HT1080 (cell line): ENCODE measurements at regions not wholly inside any gene's neighbourhood (a gene's known extent, or its start where the extent isn't known, plus 50 kb on each side); places are given as distances from the start of the nearest gene placed in this dataset.
A peak's percentile ranks its signal among the peaks of the same experiment; 100 is the strongest.
"Not testable (repeated sequence)": the region's sequence is repeated elsewhere in the genome, so short reads cannot be mapped to it uniquely, and the experiment has no call there.

Experiments
- DNase-seq: peaks from one replicate; pipeline ENCODE4 v3.0.0-alpha.2; 2015; ENCODE audit warnings: low read depth

DNA sequence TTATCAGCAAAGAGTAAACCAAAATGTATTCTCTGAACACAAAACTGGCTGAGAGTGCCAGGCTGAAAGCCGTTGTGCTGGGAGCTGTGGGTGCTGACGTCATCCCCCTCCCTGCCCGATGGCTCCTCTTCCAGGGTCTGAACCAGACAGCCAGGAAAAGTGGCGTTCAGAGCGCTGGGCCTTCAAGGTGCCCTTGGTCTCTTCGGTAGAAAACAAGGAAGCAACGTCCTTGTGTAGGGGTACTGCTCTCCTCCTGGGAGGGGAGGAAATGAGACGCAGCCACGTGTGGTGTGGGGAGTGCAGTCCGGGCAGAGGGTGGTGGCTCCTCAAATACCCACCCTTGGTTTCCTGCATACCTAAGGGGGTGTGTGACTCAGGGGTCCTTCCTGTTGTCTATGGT lies 394.7 kb downstream of the SEC14L1 start:
- peak; percentile 61 for DNase-seq

- DNase-seq, result peak; percentile 35
These were observed 395.1 kb downstream of the SEC14L1 start for GRCh38 chr17:77535892-77536291.

GRCh38 chr17:77537566-77537965 lies 396.8 kb downstream of the SEC14L1 start:
- no peak for DNase-seq

- no peak for DNase-seq
These were observed 399.8 kb downstream of the SEC14L1 start for GRCh38 chr17:77540531-77540930.

GRCh38 chr17:77540975-77541374 lies 400.2 kb downstream of the SEC14L1 start:
- no peak for DNase-seq

- DNase-seq, result no peak
These were observed 401.2 kb downstream of the SEC14L1 start for GRCh38 chr17:77542011-77542410.

GRCh38 chr17:77542551-77543490 lies 402.1 kb downstream of the SEC14L1 start:
- DNase-seq, result peak; percentile 64

DNA sequence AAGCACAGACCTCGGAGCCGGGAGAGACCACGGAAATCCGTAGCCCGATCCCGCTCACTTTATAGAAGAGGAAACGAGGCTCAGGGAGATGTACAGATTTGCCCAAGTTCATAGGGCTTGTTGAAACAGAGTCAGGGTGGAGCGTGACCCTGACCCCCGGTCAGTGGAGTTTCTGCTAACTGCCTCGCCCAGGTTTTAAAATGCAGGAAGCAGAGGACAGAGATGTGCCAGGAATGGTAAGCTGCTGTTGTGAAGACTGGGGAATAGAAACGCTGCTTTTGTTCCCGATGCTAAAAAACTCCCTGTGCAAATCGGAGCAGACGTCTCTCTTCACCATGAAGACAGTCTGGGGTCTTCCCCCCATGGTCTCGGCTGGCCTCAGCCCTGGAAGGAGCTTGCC lies 403.0 kb downstream of the SEC14L1 start:
- no peak for DNase-seq

GRCh38 chr17:77544347-77545110 lies 403.8 kb downstream of the SEC14L1 start:
- DNase-seq, result no peak

- no peak for DNase-seq
These were observed 406.0 kb downstream of the SEC14L1 start for GRCh38 chr17:77546772-77547241.

GRCh38 chr17:77548967-77549366 lies 408.2 kb downstream of the SEC14L1 start:
- no peak for DNase-seq

DNA sequence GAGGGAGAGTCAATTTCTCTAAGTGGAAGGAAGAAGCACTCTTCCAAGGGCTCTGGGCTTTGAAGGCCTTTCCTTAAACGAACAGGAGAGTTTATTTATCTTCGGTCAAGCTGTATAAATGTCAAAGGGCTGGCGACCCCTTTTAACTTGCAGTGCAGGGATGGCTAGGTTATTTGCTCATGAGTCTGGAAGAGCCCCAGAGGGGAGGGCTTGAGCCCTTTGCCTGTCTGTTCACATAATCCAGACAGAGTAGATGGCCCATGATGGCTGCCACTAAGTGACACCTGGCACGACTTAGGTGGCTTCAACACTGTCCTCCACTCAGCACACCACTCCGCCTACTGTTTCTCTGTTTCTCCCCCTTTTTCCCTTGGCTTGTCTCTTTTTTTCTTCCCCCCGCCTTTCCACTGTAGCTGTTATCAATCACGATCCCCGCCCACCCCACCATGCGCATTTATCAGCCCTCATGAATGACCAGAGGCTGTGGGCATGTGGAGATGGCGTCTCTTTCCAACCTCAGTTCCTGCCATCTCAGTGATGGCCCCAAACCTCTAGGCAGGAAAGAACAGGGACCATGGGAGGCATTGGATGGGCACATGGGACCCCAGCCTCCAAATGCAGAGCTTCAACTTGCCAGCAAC lies 408.7 kb upstream of the TNRC6C start:
- DNase-seq, result no peak

DNA sequence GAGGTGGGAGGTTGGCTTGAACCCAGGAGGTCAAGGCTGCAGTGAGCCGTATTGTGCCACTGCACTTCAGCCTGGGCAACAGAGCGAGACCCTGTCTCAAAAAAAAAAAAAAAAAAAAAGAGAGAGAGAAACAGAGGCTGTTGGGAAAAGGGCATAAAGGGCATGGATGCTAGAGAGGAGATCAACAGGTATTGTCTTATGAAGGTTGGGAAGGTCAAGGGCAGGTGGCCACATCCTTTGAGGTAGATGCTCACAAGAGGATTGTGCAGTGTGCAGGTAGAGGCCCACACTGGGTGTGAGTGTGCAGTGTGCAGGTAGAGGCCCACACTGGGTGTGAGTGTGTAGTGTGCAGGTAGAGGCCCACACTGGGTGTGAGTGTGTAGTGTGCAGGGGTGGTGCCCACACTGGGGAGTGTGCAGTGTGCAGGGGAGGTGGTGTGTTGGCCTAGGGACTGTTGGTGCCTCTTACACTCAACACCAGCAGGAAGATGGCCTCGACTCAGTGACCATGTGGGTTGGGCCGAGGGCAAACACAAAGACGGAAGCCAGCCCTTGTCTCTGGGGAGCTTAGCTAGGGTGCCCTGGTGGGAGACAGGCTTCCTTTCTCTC lies 404.9 kb upstream of the TNRC6C start:
- DNase-seq, result no peak

DNA sequence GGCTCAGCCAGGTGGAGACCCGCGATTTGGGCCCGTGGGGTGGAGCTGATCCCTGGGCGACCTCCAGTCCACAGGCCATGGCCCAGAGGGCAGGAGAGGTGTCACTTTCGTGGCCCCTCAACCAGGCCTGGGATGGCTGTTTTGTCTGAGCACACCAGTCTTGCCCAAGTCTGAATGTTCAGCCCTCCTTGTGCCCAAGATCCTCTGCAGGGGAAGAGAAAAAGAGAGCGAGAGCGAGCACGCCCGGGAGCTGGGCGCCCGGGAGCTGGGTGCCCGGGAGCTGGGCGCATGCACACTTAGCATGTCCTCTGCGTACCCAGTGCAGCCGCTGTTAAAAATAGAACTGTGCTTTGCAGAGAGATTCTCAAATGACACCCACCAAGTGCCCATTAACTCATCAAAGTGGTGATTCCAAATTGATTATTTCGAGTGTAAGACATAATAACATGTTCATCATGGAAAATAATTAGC lies 403.3 kb upstream of the TNRC6C start:
- no peak for DNase-seq

DNA sequence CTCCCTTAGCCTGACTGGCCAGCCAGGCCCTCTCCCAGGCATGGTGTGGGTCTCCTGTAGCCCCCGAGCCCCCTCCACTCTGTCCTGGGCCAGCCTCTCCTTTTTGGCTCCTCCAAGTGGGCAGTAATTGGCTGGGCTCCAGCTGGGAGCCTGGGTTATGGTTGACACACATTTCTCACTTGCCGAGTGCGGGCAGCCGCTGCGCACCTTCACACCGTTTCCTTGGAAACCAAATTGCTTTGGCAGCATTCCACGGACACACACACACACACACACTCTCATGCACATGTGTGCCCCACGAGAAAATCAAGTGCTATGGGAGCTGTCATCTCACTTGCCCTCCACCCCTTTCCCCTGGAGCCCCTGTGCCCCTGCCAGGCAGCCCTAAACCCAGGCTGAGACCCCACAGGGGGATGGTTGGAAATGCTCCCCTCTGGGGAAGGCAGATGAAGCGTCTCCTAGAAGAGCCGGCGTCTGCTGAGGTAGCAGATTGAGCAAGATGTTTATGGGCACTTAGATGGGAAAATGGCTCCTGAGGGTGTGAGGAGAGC lies 402.7 kb upstream of the TNRC6C start:
- no peak for DNase-seq

- no peak for DNase-seq
These were observed 402.0 kb upstream of the TNRC6C start for GRCh38 chr17:77556383-77557061.

DNA sequence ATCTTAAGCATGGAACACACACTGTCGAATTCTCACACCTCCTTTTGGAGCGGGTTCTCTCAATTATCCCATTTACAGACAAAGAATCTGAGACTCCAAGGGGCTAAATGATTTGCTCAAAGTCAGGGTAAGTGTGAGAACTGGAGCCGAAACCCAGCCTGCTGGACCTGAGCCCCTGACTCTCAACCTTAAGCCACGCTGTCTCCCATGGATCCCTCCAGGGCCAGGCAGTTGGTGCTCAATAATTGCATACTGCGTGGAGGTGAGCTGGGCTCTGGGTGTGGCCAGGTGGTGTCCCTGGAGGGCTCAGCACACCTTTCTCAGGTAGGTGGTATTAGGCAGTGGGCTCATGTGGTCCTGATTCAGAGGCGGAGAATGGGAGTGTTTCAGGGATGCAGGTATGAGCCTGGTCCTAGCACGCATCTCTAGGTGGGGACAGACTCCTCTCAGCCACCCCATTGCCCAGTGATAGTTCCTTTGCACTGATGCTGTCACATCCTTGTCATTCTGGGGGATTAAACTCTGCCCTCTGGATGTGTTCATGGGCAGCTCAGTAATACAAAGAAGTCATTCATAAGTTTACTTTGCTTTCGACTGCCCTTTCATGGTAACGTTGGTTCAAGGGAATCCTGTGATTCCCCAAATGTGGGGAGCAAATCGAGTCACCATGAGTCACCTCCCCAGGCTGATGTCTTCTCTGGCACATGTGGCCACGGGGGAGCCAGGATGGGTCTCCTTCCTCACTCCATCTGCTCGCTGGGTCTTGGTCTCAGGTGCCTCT lies 399.5 kb upstream of the TNRC6C start:
- peak; percentile 76 for DNase-seq

- no peak for DNase-seq
These were observed 398.1 kb upstream of the TNRC6C start for GRCh38 chr17:77560381-77560780.

DNA sequence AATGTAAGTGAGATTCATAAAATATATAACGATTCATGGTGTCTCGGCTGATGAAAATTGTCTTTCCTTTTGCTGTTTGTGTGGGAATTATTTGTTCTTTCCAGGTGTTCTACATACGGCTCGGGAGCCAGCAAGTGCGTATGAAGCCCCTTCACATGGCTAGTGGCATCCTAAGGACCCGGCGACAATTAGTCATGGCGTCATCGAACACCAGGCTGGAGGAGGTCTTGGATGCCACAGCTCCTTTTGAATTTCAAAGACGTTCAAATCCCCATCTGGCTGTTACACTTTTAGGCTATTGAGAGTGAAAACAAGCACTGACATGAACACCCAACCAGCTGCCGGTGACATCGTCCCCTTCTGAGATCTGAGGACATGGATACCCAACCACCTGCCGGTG lies 397.7 kb upstream of the TNRC6C start:
- DNase-seq, result no peak

DNA sequence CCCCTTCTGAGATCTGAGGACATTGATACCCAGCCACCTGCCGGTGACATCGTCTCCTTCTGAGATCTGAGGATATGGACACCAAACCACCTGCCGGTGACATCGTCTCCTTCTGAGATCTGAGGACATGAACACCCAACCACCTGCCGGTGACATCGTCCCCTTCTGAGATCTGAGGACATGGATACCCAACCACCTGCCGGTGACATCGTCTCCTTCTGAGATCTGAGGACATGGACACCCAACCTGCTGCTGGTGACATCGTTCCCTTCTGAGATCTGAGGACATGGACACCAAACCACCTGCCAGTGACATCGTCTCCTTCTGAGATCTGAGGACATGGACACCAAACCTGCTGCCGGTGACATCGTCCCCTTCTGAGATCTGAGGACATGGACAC lies 396.1 kb upstream of the TNRC6C start:
- DNase-seq, result not testable (repeated sequence)
